AG04449 (cell line): ENCODE measurements at regions not wholly inside any gene's neighbourhood (a gene's known extent, or its start where the extent isn't known, plus 50 kb on each side); places are given as distances from the start of the nearest gene placed in this dataset.

Source experiments
- CTCF ChIA-PET: fragments of 350-600 bp; formaldehyde crosslinking; extraction: SDS; loops from one replicate; lab custom pipeline; 2021; ENCODE audit warnings: antibody characterized with exemption; lab: Yijun Ruan, JAX
- POLR2A ChIA-PET: fragments of 400-600, 350-600 bp; formaldehyde crosslinking; extraction: SDS; loops from one replicate; lab custom pipeline; 2020; ENCODE audit warnings: antibody characterized with exemption, inconsistent platforms; lab: Yijun Ruan, JAX
- DNase-seq: peaks from one replicate; pipeline ENCODE4 v3.0.0-alpha.2; 2010; ENCODE audit warnings: low read depth, low spot score
- H3K4me3 ChIP-seq: 2 replicates; pipeline ENCODE4 v1.5.1; 2011; ENCODE audit warnings: low read depth, mild to moderate bottlenecking, control low read depth, low read length
- CTCF ChIP-seq: IDR thresholded peaks from one replicate; pipeline ENCODE4 v1.5.1; 2011; ENCODE audit warnings: mild to moderate bottlenecking, moderate library complexity, low read length, control low read depth, inconsistent platforms; ENCODE audit not compliant: insufficient read depth; ENCODE audit errors: missing control alignments

DNA sequence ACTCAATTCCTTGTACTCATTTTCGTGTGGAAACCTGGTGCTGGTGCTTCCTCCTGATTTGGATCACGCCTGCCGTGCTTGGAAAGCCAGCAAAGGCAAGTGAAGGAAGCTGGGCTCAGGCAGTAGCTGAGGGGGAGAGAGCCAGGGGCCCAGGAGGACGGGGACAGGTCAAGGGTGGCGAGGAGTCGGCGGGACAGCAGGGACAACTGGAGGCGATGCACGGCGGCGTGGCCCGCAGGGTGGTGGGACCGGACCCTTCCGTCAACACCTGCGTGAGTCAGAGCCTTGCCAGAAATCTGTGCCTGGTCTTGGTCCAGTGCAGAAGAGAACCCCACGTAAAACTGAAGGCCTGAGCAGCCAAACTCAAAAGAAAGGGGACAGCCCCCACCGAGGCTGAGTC is 309.7 kb upstream of the SHH start:
- ChIA-PET POLR2A (no interaction called here), CTCF (no interaction called here)
- no peak overlapping the region for H3K4me3 ChIP-seq
- TF ChIP-seq CTCF: no peak
- no peak for DNase-seq

DNA sequence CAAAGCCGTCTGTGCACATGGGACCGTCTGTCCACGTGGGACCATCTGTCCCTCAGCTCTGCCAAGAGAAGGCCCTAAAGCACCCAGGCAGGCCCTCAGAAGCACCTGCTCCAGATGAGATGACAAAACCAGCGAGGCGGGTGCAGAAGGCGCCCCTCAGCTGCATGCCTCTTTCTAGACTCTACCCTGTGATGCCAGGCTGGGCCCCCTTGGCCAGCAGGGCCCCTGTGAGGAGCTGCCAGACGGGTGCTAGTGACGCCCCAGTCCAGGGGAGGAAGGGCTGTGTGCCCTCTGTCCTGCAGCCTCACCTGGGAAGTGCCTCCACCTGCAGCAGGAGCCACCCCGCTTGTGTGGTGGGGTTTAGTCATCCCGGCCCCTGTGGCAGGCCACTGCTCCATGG is 309.2 kb upstream of the SHH start:
- CTCF ChIA-PET: no interaction called here
- POLR2A ChIA-PET: no interaction called here
- H3K4me3 ChIP-seq: no peak overlapping the region
- DNase-seq: no peak
- no peak for TF ChIP-seq CTCF

GRCh38 chr7:156120552-156120951 is 308.3 kb upstream of the SHH start:
- no peak for TF ChIP-seq CTCF
- H3K4me3 ChIP-seq: no peak overlapping the region
- no peak for DNase-seq
- CTCF ChIA-PET: no interaction called here
- POLR2A ChIA-PET: no interaction called here

GRCh38 chr7:156119771-156120170 is 307.5 kb upstream of the SHH start:
- ChIA-PET CTCF (no interaction called here), POLR2A (no interaction called here)
- TF ChIP-seq CTCF: no peak
- DNase-seq: no peak
- no peak overlapping the region for H3K4me3 ChIP-seq

GRCh38 chr7:156118248-156118645 is 306.0 kb upstream of the SHH start:
- no peak overlapping the region for H3K4me3 ChIP-seq
- DNase-seq: no peak
- no peak for TF ChIP-seq CTCF
- ChIA-PET POLR2A (no interaction called here), CTCF (no interaction called here)

DNA sequence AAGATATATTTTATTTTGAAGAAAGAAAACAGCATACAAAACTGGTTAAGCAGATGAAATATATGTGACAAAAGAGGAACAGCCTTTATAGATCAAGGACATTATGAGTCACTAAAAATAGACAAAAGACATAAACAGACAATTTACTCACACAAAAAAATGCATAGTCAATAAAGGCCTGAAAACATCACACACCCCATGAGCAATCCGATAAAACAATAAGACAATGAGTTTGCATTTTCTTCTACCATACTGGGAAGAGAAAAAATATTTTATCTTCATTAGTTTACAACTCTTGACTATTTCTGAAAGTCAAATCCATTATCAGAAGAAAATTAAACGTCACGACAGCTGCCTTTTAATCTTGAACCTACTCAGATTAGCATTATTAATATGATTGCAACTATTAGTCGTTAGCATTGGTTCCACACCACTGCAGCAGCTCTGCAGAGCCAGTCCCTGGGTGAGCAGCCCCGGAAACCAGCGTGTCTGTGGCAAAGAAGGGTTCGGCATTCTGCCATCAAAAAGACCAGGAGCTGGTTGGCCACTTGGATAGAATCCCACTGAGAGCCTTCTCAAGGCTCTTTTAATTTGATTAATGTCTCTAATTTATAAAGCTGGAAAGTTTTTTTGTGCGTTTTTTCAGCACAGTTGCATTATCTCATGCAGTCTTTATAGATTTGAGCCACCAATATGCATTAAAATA is 305.4 kb upstream of the SHH start:
- CTCF ChIA-PET: no interaction called here
- TF ChIP-seq CTCF: no peak
- DNase-seq: no peak
- POLR2A ChIA-PET: no interaction called here
- H3K4me3 ChIP-seq: no peak overlapping the region
